GM12891 (cell line): ENCODE measurements at regions not wholly inside any gene's neighbourhood (a gene's known extent, or its start where the extent isn't known, plus 50 kb on each side); places are given as distances from the start of the nearest gene placed in this dataset.

Experiments used
- POLR2AphosphoS5 ChIP-seq: IDR thresholded peaks from 2 replicates; pipeline ENCODE4 v1.6.1; 2011; ENCODE audit warnings: low read depth, low read length, control low read depth
- TAF1 ChIP-seq: IDR thresholded peaks from 2 replicates; pipeline ENCODE4 v1.6.1; 2011; ENCODE audit warnings: low read depth, low read length, control low read depth

DNA sequence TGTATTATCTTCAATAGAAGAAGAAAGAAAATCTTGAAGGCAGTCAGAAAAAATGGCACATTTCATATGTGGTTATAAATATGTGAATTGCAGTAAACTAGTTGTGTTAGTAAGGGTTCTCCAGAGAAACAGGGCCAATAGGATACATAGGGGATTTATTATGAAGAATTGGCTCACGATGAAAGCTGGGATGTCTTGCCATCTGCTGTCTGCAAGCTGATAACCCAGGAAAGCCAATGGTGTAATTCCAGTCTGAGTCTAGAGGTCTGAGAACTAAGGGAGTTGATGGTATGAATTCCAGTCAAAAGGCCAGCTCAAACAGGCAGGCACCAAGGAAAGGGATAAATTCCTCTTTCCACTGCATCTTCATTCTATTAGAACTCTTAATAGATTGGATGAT is 362.4 kb downstream of the KCNJ3 start:
- TF ChIP-seq POLR2AphosphoS5 (no peak), TAF1 (no peak)
